Upper lobe of left lung (tissue), 4 donors: ENCODE measurements at regions not wholly inside any gene's neighbourhood (a gene's known extent, or its start where the extent isn't known, plus 50 kb on each side); places are given as distances from the start of the nearest gene placed in this dataset.

Experiments
- CTCF ChIP-seq, 6 experiments: fragments of 450-650 bp in 4 of 6; fragments of 200-600 bp in 2 of 6; sonication (generic) in 2 of 6; IDR thresholded peaks; one replicate each; pipeline ENCODE4 v1.5.1; 2016 to 2019; ENCODE audit warnings: antibody characterized with exemption in 6 of 6
- POLR2A ChIP-seq, 4 donors: fragments of 450-650 bp; IDR thresholded peaks; one replicate each; pipeline ENCODE4 v1.5.1; 2016 to 2017; ENCODE audit warnings: antibody characterized with exemption in 4 of 4, mild to moderate bottlenecking in 2 of 4
- POLR2AphosphoS5 ChIP-seq, 2 donors: sonication (generic); formaldehyde crosslinking; IDR thresholded peaks; one replicate each; pipeline ENCODE4 v1.5.1; 2017; ENCODE audit warnings: antibody characterized with exemption in 2 of 2

DNA sequence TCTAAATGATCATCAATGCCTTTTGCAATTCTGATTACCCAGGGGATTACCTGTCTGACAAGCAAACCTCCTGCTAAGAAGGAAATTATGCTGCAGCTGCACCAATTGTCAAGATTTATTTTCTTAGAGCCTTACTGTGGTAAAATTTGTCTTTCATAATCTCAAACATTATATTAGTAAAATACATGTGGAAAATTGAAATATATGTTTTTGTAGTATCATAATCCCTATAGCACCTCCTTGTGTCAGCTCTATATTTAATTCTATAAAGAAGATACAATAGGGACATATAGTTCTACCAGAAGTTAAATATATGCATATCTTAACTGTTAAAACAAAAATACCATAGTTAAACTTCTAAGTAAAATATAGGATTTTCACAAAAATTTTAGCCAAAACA is 655.6 kb upstream of the PCDH10 start:
- TF ChIP-seq POLR2A (IDR thresholded peaks at IDR 0.05): no peak
- TF ChIP-seq CTCF (IDR thresholded peaks at IDR 0.05): no peak
- no peak for TF ChIP-seq POLR2AphosphoS5 (IDR thresholded peaks at IDR 0.05)
